AG09319 (cell line): ENCODE measurements at regions not wholly inside any gene's neighbourhood (a gene's known extent, or its start where the extent isn't known, plus 50 kb on each side); places are given as distances from the start of the nearest gene placed in this dataset.

Experiments used
- DNase-seq: peaks from one replicate; pipeline ENCODE4 v3.0.0-alpha.2; 2010; ENCODE audit warnings: low read depth; ENCODE audit errors: extremely low read depth
- CTCF ChIP-seq: IDR thresholded peaks from 2 replicates; pipeline ENCODE4 v1.5.1; 2011; ENCODE audit warnings: low read depth, mild to moderate bottlenecking, inconsistent platforms, low read length, moderate library complexity

- no peak for DNase-seq
- no peak for TF ChIP-seq CTCF
These were observed 197.8 kb downstream of the PAX3 start for GRCh38 chr2:222100704-222101699.

GRCh38 chr2:222088561-222088960, 210.2 kb downstream of the PAX3 start:
- DNase-seq = no peak
- no peak for TF ChIP-seq CTCF

GRCh38 chr2:222087998-222088397, 210.8 kb downstream of the PAX3 start:
- TF ChIP-seq CTCF = no peak
- no peak for DNase-seq

- TF ChIP-seq CTCF = no peak
- DNase-seq = no peak
These were observed 216.6 kb downstream of the PAX3 start for GRCh38 chr2:222082201-222082600.

GRCh38 chr2:222080141-222080540, 218.7 kb downstream of the PAX3 start:
- no peak for TF ChIP-seq CTCF
- no peak for DNase-seq

GRCh38 chr2:222076973-222077690, 221.7 kb downstream of the PAX3 start:
- no peak for DNase-seq
- TF ChIP-seq CTCF = no peak

- DNase-seq = no peak
- TF ChIP-seq CTCF = no peak
These were observed 224.1 kb downstream of the PAX3 start for GRCh38 chr2:222074674-222075073.
